Fibroblast of lung (primary cell): ENCODE measurements at regions not wholly inside any gene's neighbourhood (a gene's known extent, or its start where the extent isn't known, plus 50 kb on each side); places are given as distances from the start of the nearest gene placed in this dataset.

Source experiments
- CTCF ChIP-seq, 2 donors: IDR thresholded peaks in 1 of 2; conservative IDR thresholded peaks in 1 of 2; 1 replicate in 1 of 2; 2 replicates in 1 of 2; pipeline ENCODE4 v1.5.1; 2011 to 2012; ENCODE audit warnings: low read length in 2 of 2, control low read depth in 1 of 2, inconsistent platforms in 1 of 2, low read depth in 1 of 2, mild to moderate bottlenecking in 1 of 2
- EZH2 ChIP-seq: IDR thresholded peaks from 2 replicates; pipeline ENCODE4 v1.5.1; 2012; ENCODE audit warnings: low read length, control low read depth, mild to moderate bottlenecking; ENCODE audit errors: missing control alignments

- TF ChIP-seq CTCF (conservative IDR thresholded peaks at IDR 0.05 in 1 of 2, IDR thresholded peaks at IDR 0.05 in 1 of 2; ENCODE audit: low read depth in 1 of 2, low read length in 2 of 2) (no peak), EZH2 (no peak)
These were observed 61.0 kb upstream of the EPB41L3 start for GRCh38 chr18:5604778-5605177.
